ENCODE measurements at regions not wholly inside any gene's neighbourhood (a gene's known extent, or its start where the extent isn't known, plus 50 kb on each side); places are given as distances from the start of the nearest gene placed in this dataset.
"Not testable (repeated sequence)": the region's sequence is repeated elsewhere in the genome, so short reads cannot be mapped to it uniquely, and the experiment has no call there.

GRCh38 chrX:74119016-74119910 lies 184.7 kb upstream of the ZCCHC13 start:
- DNase-seq (ENCODE audit: low read depth, low spot score): no peak
- no peak overlapping the region for H3K27ac ChIP-seq

GRCh38 chrX:74117962-74118902 lies 185.7 kb upstream of the ZCCHC13 start:
- no peak for DNase-seq (ENCODE audit: low read depth, low spot score)
- H3K9ac ChIP-seq (ENCODE audit: insufficient read length): no peak overlapping the region
- H3K27ac ChIP-seq: no peak overlapping the region
- H3K9me3 ChIP-seq (ENCODE audit: low read depth, low read length): no peaks in the 10 kb centered on the region; the same call in 1 of the 2 replicates
- H3K36me3 ChIP-seq (ENCODE audit: insufficient read depth, low read length): peaks cover 13% of the 10 kb centered on the region; the same call in 1 of the 2 replicates
- H3K4me3 ChIP-seq: no peak overlapping the region
- TF ChIP-seq EZH2 (IDR thresholded peaks at IDR 0.05): no peak
- no peak for TF ChIP-seq FOXP2 (optimal IDR thresholded peaks at IDR 0.05; ENCODE audit: control extremely low read depth, extremely low read length, insufficient read depth)
- TF ChIP-seq POLR2AphosphoS5 (IDR thresholded peaks at IDR 0.05; ENCODE audit: borderline replicate concordance, low read depth, low read length): no peak

More at GRCh38 chrX:74119016-74119910, 184.7 kb upstream of the ZCCHC13 start:
- Histone ChIP-seq H3K4me3 (no peak overlapping the region), H3K9me3 (ENCODE audit: low read depth, low read length) (no peaks in the 10 kb centered on the region; the same call in 1 of the 2 replicates), H3K9ac (ENCODE audit: insufficient read length) (no peak overlapping the region), H3K36me3 (ENCODE audit: insufficient read depth, low read length) (peaks cover 13% of the 10 kb centered on the region; the same call in 1 of the 2 replicates)
- TF ChIP-seq FOXP2 (optimal IDR thresholded peaks at IDR 0.05; ENCODE audit: control extremely low read depth, extremely low read length, insufficient read depth): no peak
- no peak for TF ChIP-seq POLR2AphosphoS5 (IDR thresholded peaks at IDR 0.05; ENCODE audit: borderline replicate concordance, low read depth, low read length)
- no peak for TF ChIP-seq EZH2 (IDR thresholded peaks at IDR 0.05)

GRCh38 chrX:74111245-74111644 lies 192.7 kb upstream of the ZCCHC13 start:
- Histone ChIP-seq H3K9ac (ENCODE audit: insufficient read length) (no peak overlapping the region), H3K27ac (no peak overlapping the region), H3K9me3 (ENCODE audit: low read depth, low read length) (no peaks in the 10 kb centered on the region), H3K36me3 (ENCODE audit: insufficient read depth, low read length) (no peaks in the 10 kb centered on the region; the same call in 1 of the 2 replicates), H3K4me3 (no peak overlapping the region)
- DNase-seq (ENCODE audit: low read depth, low spot score): no peak
- no peak for TF ChIP-seq EZH2 (IDR thresholded peaks at IDR 0.05)
- no peak for TF ChIP-seq POLR2AphosphoS5 (IDR thresholded peaks at IDR 0.05; ENCODE audit: borderline replicate concordance, low read depth, low read length)
- TF ChIP-seq FOXP2 (optimal IDR thresholded peaks at IDR 0.05; ENCODE audit: control extremely low read depth, extremely low read length, insufficient read depth): no peak

GRCh38 chrX:74107666-74108065 lies 196.3 kb upstream of the ZCCHC13 start:
- TF ChIP-seq FOXP2 (optimal IDR thresholded peaks at IDR 0.05; ENCODE audit: control extremely low read depth, extremely low read length, insufficient read depth): no peak
- TF ChIP-seq POLR2AphosphoS5 (IDR thresholded peaks at IDR 0.05; ENCODE audit: borderline replicate concordance, low read depth, low read length): no peak
- no peak for TF ChIP-seq EZH2 (IDR thresholded peaks at IDR 0.05)
- no peak overlapping the region for H3K9ac ChIP-seq (ENCODE audit: insufficient read length)
- no peak overlapping the region for H3K27ac ChIP-seq
- DNase-seq (ENCODE audit: low read depth, low spot score): no peak
- no peak overlapping the region for H3K4me3 ChIP-seq
- no peaks in the 10 kb centered on the region; the same call in 1 of the 2 replicates for H3K36me3 ChIP-seq (ENCODE audit: insufficient read depth, low read length)
- no peaks in the 10 kb centered on the region for H3K9me3 ChIP-seq (ENCODE audit: low read depth, low read length)

GRCh38 chrX:74104356-74105015 lies 199.5 kb upstream of the ZCCHC13 start:
- no peak for DNase-seq (ENCODE audit: low read depth, low spot score)
- no peaks in the 10 kb centered on the region for H3K9me3 ChIP-seq (ENCODE audit: low read depth, low read length)
- no peak overlapping the region for H3K27ac ChIP-seq
- no peak for TF ChIP-seq FOXP2 (optimal IDR thresholded peaks at IDR 0.05; ENCODE audit: control extremely low read depth, extremely low read length, insufficient read depth)
- TF ChIP-seq EZH2 (IDR thresholded peaks at IDR 0.05): no peak
- TF ChIP-seq POLR2AphosphoS5 (IDR thresholded peaks at IDR 0.05; ENCODE audit: borderline replicate concordance, low read depth, low read length): no peak
- no peaks in the 10 kb centered on the region; the same call in 1 of the 2 replicates for H3K36me3 ChIP-seq (ENCODE audit: insufficient read depth, low read length)
- H3K9ac ChIP-seq (ENCODE audit: insufficient read length): no peak overlapping the region
- H3K4me3 ChIP-seq: no peak overlapping the region

- not testable (repeated sequence) for H3K4me3 ChIP-seq; H3K9me3 ChIP-seq (ENCODE audit: low read depth, low read length); H3K27ac ChIP-seq; H3K36me3 ChIP-seq (ENCODE audit: insufficient read depth, low read length); DNase-seq (ENCODE audit: low read depth, low spot score); H3K9ac ChIP-seq (ENCODE audit: insufficient read length)
These were observed 205.6 kb upstream of the ZCCHC13 start for GRCh38 chrX:74098407-74098806.

GRCh38 chrX:74090049-74090448 lies 213.9 kb upstream of the ZCCHC13 start:
- TF ChIP-seq EZH2 (IDR thresholded peaks at IDR 0.05) (no peak), FOXP2 (optimal IDR thresholded peaks at IDR 0.05; ENCODE audit: control extremely low read depth, extremely low read length, insufficient read depth) (no peak), POLR2AphosphoS5 (IDR thresholded peaks at IDR 0.05; ENCODE audit: borderline replicate concordance, low read depth, low read length) (no peak)
- Histone ChIP-seq H3K4me3 (no peak overlapping the region), H3K9me3 (ENCODE audit: low read depth, low read length) (no peaks in the 10 kb centered on the region), H3K36me3 (ENCODE audit: insufficient read depth, low read length) (no peaks in the 10 kb centered on the region), H3K27ac (no peak overlapping the region), H3K9ac (ENCODE audit: insufficient read length) (no peak overlapping the region)
- DNase-seq (ENCODE audit: low read depth, low spot score): no peak

Measured in SK-N-MC (cell line).